ENCODE measurements at regions not wholly inside any gene's neighbourhood (a gene's known extent, or its start where the extent isn't known, plus 50 kb on each side); places are given as distances from the start of the nearest gene placed in this dataset.

GRCh38 chr2:2730301-2730833 lies 399.3 kb upstream of the MYT1L start:
- Histone ChIP-seq H3K4me3 (ENCODE audit: low read depth, low read length) (no peak overlapping the region), H3K27me3 (ENCODE audit: control insufficient read depth, insufficient read depth, low read length) (no peaks in the 10 kb centered on the region), H3K36me3 (ENCODE audit: control insufficient read depth, insufficient read depth, low read length) (no peaks in the 10 kb centered on the region)
- DNase-seq (ENCODE audit: low read depth): no peak
- TF ChIP-seq, protein P1, sequence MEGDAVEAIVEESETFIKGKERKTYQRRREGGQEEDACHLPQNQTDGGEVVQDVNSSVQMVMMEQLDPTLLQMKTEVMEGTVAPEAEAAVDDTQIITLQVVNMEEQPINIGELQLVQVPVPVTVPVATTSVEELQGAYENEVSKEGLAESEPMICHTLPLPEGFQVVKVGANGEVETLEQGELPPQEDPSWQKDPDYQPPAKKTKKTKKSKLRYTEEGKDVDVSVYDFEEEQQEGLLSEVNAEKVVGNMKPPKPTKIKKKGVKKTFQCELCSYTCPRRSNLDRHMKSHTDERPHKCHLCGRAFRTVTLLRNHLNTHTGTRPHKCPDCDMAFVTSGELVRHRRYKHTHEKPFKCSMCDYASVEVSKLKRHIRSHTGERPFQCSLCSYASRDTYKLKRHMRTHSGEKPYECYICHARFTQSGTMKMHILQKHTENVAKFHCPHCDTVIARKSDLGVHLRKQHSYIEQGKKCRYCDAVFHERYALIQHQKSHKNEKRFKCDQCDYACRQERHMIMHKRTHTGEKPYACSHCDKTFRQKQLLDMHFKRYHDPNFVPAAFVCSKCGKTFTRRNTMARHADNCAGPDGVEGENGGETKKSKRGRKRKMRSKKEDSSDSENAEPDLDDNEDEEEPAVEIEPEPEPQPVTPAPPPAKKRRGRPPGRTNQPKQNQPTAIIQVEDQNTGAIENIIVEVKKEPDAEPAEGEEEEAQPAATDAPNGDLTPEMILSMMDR (IDR thresholded peaks at IDR 0.05; ENCODE audit: insufficient read depth, low read depth, low read length): no peak
- POLR2A ChIA-PET: no interaction called here
- CTCF ChIA-PET: no interaction called here

- no peak for DNase-seq (ENCODE audit: low read depth)
- Histone ChIP-seq H3K4me3 (ENCODE audit: low read depth, low read length) (no peak overlapping the region), H3K36me3 (ENCODE audit: control insufficient read depth, insufficient read depth, low read length) (no peaks in the 10 kb centered on the region), H3K27me3 (ENCODE audit: control insufficient read depth, insufficient read depth, low read length) (no peaks in the 10 kb centered on the region)
- POLR2A ChIA-PET: no interaction called here
- TF ChIP-seq, protein P1 (IDR thresholded peaks at IDR 0.05; ENCODE audit: insufficient read depth, low read depth, low read length): no peak
- CTCF ChIA-PET: no interaction called here
These were observed 398.2 kb upstream of the MYT1L start for GRCh38 chr2:2729246-2729645.

- CTCF ChIA-PET: no interaction called here
- POLR2A ChIA-PET: no interaction called here
- no peaks in the 10 kb centered on the region for H3K27me3 ChIP-seq (ENCODE audit: control insufficient read depth, insufficient read depth, low read length)
- TF ChIP-seq, protein P1 (IDR thresholded peaks at IDR 0.05; ENCODE audit: insufficient read depth, low read depth, low read length): no peak
- no peak for DNase-seq (ENCODE audit: low read depth)
- H3K36me3 ChIP-seq (ENCODE audit: control insufficient read depth, insufficient read depth, low read length): no peaks in the 10 kb centered on the region
- no peak overlapping the region for H3K4me3 ChIP-seq (ENCODE audit: low read depth, low read length)
These were observed 397.6 kb upstream of the MYT1L start for GRCh38 chr2:2728635-2729034.

DNA sequence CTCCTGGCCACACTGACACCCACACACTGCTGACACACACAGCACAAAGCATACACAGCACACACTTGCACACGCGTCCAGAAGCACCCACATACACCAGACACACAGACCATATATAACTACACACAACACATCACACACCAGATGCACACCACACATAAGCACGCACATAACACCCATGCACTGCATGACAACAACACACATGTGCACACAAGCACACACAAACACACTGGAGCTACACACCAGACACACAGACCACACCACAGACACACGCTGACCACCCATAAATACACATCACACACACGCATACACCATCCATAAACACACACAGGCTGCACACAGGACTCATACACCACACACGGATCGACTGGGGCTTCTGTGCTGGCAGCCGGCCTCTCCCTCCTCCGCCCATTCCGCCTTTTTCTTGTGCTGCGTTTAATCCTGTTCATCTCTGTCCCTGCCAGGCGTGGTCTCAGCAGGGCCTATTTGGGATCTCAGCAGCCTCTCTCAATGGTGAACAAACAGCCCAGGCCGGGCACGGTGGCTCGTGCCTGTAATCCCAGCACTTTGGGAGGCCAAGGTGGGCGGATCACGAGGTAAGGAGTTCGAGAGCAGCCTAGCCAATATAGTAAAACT lies 396.9 kb upstream of the MYT1L start:
- ChIA-PET CTCF (no interaction called here), POLR2A (no interaction called here)
- Histone ChIP-seq H3K27me3 (ENCODE audit: control insufficient read depth, insufficient read depth, low read length) (no peaks in the 10 kb centered on the region), H3K4me3 (ENCODE audit: low read depth, low read length) (no peak overlapping the region), H3K36me3 (ENCODE audit: control insufficient read depth, insufficient read depth, low read length) (no peaks in the 10 kb centered on the region)
- no peak for DNase-seq (ENCODE audit: low read depth)
- TF ChIP-seq, protein P1 (IDR thresholded peaks at IDR 0.05; ENCODE audit: insufficient read depth, low read depth, low read length): no peak

GRCh38 chr2:2726163-2726562 lies 395.1 kb upstream of the MYT1L start:
- H3K4me3 ChIP-seq (ENCODE audit: low read depth, low read length): no peak overlapping the region
- H3K36me3 ChIP-seq (ENCODE audit: control insufficient read depth, insufficient read depth, low read length): no peaks in the 10 kb centered on the region
- no peaks in the 10 kb centered on the region for H3K27me3 ChIP-seq (ENCODE audit: control insufficient read depth, insufficient read depth, low read length)
- DNase-seq (ENCODE audit: low read depth): no peak
- TF ChIP-seq, protein P1 (IDR thresholded peaks at IDR 0.05; ENCODE audit: insufficient read depth, low read depth, low read length): no peak
- ChIA-PET CTCF (no interaction called here), POLR2A (no interaction called here)
